K562 (cell line): ENCODE measurements at regions not wholly inside any gene's neighbourhood (a gene's known extent, or its start where the extent isn't known, plus 50 kb on each side); places are given as distances from the start of the nearest gene placed in this dataset.

Experiments used
- GABPB2 ChIP-seq: fragments of 250-450 bp; sonication (Bioruptor Pico); conservative IDR thresholded peaks from 2 replicates; pipeline ENCODE4 v1.5.1; 2021; ENCODE audit warnings: mild to moderate bottlenecking
- HNRNPLL ChIP-seq: fragments of 200-400 bp; formaldehyde crosslinking; IDR thresholded peaks from 2 replicates; pipeline ENCODE4 v1.6.1; 2017; ENCODE audit warnings: low read length, low read depth, mild to moderate bottlenecking; ENCODE audit not compliant: poor library complexity, severe bottlenecking
- MXI1 ChIP-seq: IDR thresholded peaks from 2 replicates; pipeline ENCODE4 v1.6.1; 2011; ENCODE audit warnings: low read depth, mild to moderate bottlenecking, improper control_type of control experiment, low read length
- PBX2 ChIP-seq, 2 experiments: IDR thresholded peaks in 1 of 2; conservative IDR thresholded peaks in 1 of 2; 2 replicates each; pipeline ENCODE4 v1.6.1; 2016; ENCODE audit warnings: low read depth in 2 of 2, mild to moderate bottlenecking in 1 of 2, missing compliant biosample characterization in 1 of 2, missing genetic modification characterization in 1 of 2, moderate library complexity in 1 of 2
- PURB ChIP-seq: sonication (generic); formaldehyde crosslinking; IDR thresholded peaks from 2 replicates; pipeline ENCODE4 v1.9.0; 2021; ENCODE audit warnings: low read depth, mild to moderate bottlenecking, missing genetic modification reagents
- RAD21 ChIP-seq, 2 experiments: fragments of 250-450 bp in 1 of 2; fragments of 450-650 bp in 1 of 2; sonication (Bioruptor Pico) in 1 of 2; formaldehyde crosslinking in 1 of 2; IDR thresholded peaks in 1 of 2; conservative IDR thresholded peaks in 1 of 2; 2 replicates each; pipeline versions ENCODE4 v1.4.0 to v1.8.0; 2020 to 2022; ENCODE audit warnings: mild to moderate bottlenecking in 2 of 2, moderate library complexity in 1 of 2
- RCOR1 ChIP-seq, 2 experiments: IDR thresholded peaks; 2 replicates each; pipeline ENCODE4 v1.6.1; 2012; ENCODE audit warnings: low read depth in 2 of 2, low read length in 2 of 2, borderline replicate concordance in 1 of 2, improper control_type of control experiment in 1 of 2
- ZNF655 ChIP-seq: fragments of 250-450 bp; sonication (Bioruptor Pico); IDR thresholded peaks from 2 replicates; pipeline ENCODE4 v1.5.0; 2021

GRCh38 chr15:92843814-92844213 lies 56.3 kb upstream of the CHD2 start (continued):
- TF ChIP-seq PBX2 (CRISPR knock-in tag; IDR thresholded peaks at IDR 0.05; ENCODE audit: low read depth): no peak
- no peak for TF ChIP-seq PBX2 (tag; conservative IDR thresholded peaks at IDR 0.05; ENCODE audit: low read depth)
- TF ChIP-seq PURB (CRISPR knock-in tag): no peak
- TF ChIP-seq RAD21 (CRISPR knock-in tag; conservative IDR thresholded peaks at IDR 0.05 in 1 of 2, IDR thresholded peaks at IDR 0.05 in 1 of 2): no peak
- no peak for TF ChIP-seq HNRNPLL
- TF ChIP-seq RCOR1 (IDR thresholded peaks at IDR 0.05; ENCODE audit: borderline replicate concordance in 1 of 2, low read depth in 2 of 2, low read length in 2 of 2): no peak
- TF ChIP-seq MXI1: no peak
- no peak for TF ChIP-seq GABPB2 (CRISPR knock-in tag)
- TF ChIP-seq ZNF655 (CRISPR knock-in tag): no peak
